T47D (cell line): ENCODE measurements at regions not wholly inside any gene's neighbourhood (a gene's known extent, or its start where the extent isn't known, plus 50 kb on each side); places are given as distances from the start of the nearest gene placed in this dataset.

Source experiments
- DNase-seq, 2 experiments: peaks; one replicate each; pipeline versions ENCODE4 v3.0.0 to v3.0.0-alpha.2; 2011 to 2012; ENCODE audit warnings: low read depth in 1 of 2, low spot score in 1 of 2
- JUND ChIP-seq: IDR thresholded peaks from 2 replicates; pipeline ENCODE4 v1.6.1; 2012; ENCODE audit warnings: low read depth
- in situ Hi-C: cut with HindIII; loops from 2 replicates; pipeline ENCODE4 v1.10.0; 2016; ENCODE audit warnings: low sequenced_read_pairs, low pct_unique_long_range_greater_than_20kb

DNA sequence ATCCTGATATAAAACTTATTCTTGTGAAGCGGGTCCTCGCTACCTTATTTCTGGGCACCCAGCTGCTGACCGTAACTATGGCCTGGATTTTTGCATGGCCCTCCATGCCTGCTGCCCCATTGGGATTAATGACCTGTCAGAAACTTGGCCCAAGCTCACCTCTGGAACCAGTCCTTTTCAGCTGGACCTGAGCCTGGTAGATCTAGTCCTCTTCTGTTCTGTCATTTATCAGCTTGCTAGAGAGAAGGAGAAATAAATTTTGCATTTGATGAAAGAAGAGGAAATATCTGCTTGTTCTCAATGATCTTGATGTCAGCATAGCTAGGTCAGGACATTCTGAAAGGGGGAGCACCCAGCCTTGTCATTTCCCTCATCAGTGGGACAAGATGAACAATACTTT, 387.8 kb upstream of the LARGE1 start:
- in situ Hi-C loops = no loop called here

DNA sequence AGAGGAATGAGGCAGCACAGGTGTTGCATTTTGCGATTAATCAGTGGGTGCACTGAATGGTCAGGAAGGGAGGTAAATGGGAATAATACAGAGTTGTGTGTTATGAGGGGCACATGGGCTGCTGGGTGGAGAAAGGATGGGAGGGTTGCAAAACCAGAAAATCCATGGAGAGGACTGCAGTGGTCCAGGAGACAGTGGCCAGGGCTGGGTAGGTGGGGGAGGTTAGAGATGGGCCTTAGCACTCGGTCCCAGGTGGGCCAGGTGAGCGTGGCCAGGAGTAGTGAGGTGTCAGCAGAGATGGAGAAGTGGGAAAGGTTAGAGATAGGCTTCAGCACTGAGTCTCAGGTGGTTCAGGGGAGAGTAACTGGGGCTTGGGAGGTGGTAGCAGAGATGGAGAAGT, 399.1 kb upstream of the LARGE1 start:
- in situ Hi-C loops = no loop called here
- DNase-seq = no peak
- TF ChIP-seq JUND = no peak

More for the DNA sequence above, 387.8 kb upstream of the LARGE1 start:
- no peak for DNase-seq
- TF ChIP-seq JUND = no peak

DNA sequence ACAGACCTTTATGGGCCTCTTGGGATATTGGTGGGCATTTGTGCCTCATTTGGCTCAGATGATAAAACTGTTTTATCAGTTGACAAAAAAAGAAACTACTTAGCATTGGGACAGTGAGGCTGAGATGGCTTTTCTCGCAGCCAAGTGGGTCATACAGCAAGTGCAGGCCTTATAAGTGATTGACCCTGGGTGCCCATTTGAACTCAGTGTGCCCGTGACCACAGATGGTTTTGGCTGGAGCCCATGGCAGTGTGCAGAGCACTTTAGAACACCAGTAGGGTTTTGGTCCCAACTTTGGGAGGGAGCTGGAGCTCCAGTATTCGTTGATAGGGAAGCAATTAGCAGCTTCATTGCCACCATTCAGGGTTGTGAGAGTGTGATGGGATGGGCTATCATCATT, 404.5 kb upstream of the LARGE1 start:
- in situ Hi-C loops = no loop called here
- no peak for DNase-seq
- TF ChIP-seq JUND = no peak

DNA sequence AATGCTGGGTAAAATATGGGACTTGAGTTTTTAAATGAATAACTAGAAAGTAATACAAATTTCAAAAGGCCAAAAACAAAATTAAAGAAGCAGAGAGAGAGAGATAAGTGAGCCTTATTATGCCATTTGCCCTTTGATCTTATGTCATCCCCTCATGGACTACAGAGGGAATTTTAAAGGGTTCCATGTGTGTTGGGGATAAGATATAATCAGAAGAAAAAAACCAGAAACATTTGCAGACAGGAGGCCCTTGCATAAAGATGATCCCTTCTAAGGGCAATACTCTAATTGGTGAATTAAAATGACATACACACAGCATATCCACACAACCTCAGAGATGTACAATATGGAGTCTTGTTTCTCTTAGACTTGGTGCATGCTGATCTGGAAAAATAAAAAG, 406.6 kb upstream of the LARGE1 start:
- DNase-seq = no peak
- in situ Hi-C loops = no loop called here
- no peak for TF ChIP-seq JUND

DNA sequence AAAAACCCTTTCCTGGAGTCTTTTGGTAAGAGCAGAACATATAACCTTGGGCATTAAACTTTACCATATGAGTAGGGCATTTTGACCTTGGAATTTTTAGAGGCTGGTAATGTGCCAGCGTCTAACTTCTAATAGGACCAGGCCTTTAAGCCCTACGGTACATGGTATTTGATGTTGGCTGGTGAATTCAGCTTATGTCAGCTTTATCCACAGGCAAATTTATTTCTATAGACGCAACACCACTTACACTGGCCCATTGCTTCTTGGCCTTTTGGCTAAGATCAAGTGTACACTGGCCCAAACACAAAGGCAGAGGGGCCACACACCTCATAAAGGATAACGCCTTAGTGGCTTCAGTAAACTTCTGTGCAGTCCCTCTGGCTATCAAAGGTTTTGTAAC, 410.2 kb upstream of the LARGE1 start:
- DNase-seq = no peak
- TF ChIP-seq JUND = no peak
- in situ Hi-C loops = no loop called here

DNA sequence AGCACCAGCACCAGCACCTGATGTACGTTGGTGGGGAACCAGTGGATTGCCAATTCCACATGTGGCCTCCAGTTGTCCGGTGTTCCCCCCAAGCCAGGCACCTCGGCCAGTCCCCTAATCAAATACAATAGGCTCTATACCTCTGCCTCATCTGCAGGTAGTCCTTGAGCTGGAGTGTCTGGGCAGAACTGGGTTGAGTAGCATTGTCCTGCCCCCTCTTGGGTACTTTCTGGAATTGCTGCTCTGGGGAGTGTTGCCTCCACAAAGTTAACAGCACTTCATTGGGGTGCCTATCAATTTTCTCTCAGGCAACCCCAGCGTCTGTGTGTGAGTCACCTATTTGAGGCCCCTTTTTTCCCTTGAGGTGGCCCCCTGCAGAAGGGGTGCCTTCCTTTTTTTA, 413.0 kb upstream of the LARGE1 start:
- in situ Hi-C loops = no loop called here
- no peak for DNase-seq
- TF ChIP-seq JUND = no peak

DNA sequence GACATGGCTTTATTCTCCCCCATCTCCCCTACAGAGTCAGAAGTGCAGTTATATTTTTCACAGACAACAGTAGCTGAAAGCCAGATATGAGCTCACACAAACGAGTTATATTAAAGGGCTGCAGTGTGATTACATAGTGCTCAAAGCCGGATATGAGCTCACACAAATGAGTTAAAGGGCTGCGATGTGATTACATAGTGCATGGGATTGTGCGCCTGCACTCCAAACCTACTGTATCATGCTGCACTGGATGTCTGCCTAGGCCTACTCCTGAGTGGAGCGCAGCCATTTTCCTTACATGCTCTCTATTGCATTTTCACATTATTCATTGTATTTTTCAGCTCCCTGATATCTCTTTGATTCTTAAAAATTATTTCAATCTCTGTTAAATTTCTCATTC, 414.6 kb upstream of the LARGE1 start:
- TF ChIP-seq JUND = no peak
- in situ Hi-C loops = no loop called here
- peak in 1 of 2 experiments; percentile 1 for DNase-seq

DNA sequence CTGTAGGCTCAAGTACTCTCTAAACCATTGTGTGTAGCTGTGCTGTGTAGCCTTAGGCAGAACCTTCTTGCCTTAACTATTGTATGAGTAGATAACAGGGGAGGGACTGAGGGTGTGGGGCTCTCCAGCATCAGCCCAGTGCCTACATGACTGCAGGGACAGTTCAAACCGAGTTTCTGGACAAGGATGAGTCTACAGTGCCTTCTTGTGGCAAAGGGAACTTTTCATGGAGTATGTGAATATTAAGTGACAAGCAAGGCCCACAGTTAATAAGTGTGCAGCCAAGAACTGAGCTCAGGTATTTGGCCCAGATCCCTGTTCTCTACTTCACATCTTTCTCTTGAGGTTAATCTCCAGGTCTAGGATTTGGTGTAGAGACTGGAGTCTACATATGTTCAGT, 424.4 kb upstream of the LARGE1 start:
- no peak for DNase-seq
- no peak for TF ChIP-seq JUND
- in situ Hi-C loops = no loop called here

DNA sequence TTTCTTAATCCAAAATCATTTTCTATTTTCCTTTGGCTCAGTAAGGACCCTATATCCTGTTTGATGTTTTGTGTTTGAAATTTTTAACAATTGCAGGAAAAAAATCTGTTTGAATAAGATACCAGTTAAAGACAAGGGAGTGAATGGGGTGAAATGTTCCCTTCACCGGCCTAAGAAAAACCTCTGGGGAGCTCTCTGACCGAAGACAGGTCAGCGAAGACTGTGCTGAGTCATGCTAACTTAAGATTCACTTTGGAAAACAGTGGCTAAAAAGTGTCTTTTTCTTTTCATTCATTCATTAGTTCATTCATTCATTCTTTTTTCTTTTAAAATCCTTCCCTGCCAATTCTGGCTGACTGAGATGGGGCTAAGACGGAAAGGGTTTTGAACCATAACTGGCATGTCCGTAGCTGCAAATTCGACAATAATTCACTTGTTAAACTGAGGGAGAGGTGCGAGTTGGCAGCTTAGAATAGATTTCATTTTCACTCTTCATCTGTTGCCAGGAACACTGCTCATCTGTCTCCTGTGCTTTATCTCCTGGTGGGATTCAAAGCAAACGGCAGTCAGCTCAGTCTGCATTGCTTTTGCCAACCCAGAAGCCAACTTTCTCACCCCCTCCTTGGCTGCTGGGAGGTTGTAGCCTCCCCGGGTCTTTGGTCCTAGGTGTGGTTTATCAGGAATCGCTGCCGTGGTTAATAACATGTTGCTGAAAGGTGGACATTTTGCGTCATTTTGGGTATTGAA, 434.0 kb upstream of the LARGE1 start:
- no peak for TF ChIP-seq JUND
- in situ Hi-C loops = no loop called here
- no peak for DNase-seq

DNA sequence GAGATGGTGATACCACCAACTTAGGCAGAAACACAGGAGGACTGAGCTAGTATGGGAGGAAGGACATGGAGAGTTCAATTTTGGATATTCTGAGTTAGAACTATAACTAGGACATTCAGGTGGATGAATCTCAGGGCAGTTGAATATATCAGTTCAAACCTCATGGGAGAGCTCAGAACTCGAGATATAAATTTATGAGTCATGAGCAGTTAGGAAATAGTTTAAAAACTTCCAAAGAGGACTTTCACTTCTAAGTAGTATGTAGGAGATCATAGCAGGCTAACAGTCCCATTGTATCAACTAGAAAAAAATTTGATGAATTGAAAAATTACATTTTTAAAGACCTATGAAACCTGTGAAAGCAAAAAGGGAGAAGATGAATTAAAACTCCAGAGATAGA, 436.2 kb upstream of the LARGE1 start:
- DNase-seq = no peak
- TF ChIP-seq JUND = no peak
- in situ Hi-C loops = no loop called here

DNA sequence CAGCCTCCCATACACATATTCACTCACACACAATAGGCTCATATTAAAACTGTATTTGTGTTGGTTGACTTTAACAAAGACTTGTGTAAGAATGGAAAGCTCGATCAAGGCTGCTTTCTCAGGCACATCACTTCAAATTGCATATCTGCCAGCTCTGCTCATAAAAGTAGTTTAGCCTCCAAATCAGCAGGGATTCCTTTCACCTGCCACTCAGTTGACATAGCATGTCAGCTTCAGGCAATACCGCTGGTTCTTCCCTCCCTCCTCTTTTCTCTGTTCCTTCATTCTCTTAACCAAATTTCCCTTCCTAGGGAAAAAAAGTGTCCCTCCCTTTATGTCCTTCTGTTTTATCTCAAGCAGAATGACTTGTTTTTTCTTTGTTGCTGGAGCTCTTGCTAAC, 450.4 kb upstream of the LARGE1 start:
- DNase-seq = no peak
- in situ Hi-C loops = no loop called here
- TF ChIP-seq JUND = no peak

DNA sequence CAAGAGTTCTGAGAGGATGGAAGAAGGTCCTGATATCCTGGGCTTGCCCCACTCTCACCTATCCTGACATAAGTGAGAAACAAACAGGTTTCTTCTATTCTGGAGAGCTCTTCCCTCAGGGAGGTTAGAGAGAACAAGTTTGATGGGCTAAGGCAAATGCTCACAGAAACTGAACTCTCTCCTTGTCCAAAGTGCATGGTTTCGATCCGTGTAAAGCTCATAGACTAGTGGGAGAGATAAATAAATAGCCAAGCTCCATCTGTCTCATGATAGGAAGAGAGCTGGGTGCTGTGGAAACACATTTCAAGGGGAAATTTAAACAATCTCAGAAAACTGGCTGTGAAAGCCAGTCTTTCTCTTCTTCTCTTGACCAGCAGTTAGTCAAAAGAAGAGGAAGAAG, 459.5 kb upstream of the LARGE1 start:
- TF ChIP-seq JUND = no peak
- in situ Hi-C loops = no loop called here
- DNase-seq = no peak

DNA sequence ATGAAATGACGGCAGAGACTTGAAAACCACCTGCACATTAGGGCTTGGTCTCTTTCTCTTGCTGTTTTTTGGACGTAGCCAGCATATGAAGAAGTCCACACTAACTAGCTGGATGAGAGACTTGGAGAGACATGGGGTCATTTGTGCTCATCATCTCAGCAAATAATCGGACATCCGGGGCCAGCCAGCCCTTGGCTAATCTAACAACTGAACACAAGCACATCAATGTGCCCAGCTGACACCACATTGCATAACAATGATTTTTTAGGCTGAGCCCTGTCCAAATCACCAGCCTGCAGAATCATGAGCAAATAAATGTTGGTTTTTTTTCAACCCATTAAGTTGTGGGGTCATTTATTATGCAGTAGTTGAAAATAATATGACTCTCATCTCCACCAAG, 460.3 kb upstream of the LARGE1 start:
- DNase-seq = no peak
- in situ Hi-C loops = no loop called here
- TF ChIP-seq JUND = no peak

DNA sequence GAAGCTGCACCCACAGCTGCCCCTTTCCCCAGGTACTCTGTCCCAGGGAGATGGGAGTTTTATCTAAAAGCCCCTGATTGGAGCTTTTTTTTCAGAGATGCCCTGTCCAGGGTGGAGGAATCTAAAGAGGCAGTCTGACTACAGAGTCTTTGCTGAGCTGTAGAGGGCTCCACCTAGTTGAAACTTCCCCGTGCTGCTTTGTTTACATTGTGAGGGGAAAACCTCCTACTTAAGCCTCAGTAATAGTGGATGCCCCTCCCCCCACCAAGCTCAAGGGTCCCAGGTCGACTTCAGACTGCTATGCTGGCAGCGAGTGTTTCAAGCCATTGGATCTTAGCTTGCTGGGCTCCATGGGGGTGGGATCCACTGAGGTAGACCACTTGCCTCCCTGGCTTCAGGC, 470.1 kb upstream of the LARGE1 start:
- in situ Hi-C loops = no loop called here
- no peak for DNase-seq
- TF ChIP-seq JUND = no peak
